Activated CD8-positive, alpha-beta memory T cell treated with anti-CD3 and anti-CD28 coated beads, Interleukin-2, amount 50 U/mL, for 24 hours (primary cell): ENCODE measurements at regions not wholly inside any gene's neighbourhood (a gene's known extent, or its start where the extent isn't known, plus 50 kb on each side); places are given as distances from the start of the nearest gene placed in this dataset.

Source experiments
- DNase-seq: peaks from one replicate; pipeline ENCODE4 v3.0.0-alpha.2; 2020; ENCODE audit errors: extremely low read depth

GRCh38 chr3:40992023-40992422 lies 207.3 kb upstream of the CTNNB1 start:
- DNase-seq = no peak

- no peak for DNase-seq
These were observed 204.7 kb upstream of the CTNNB1 start for GRCh38 chr3:40994611-40995010.

GRCh38 chr3:40995271-40995670 lies 204.0 kb upstream of the CTNNB1 start:
- no peak for DNase-seq

GRCh38 chr3:40996382-40996781 lies 202.9 kb upstream of the CTNNB1 start:
- DNase-seq = no peak

GRCh38 chr3:40996827-40997710 lies 202.2 kb upstream of the CTNNB1 start:
- no peak for DNase-seq

- no peak for DNase-seq
These were observed 201.4 kb upstream of the CTNNB1 start for GRCh38 chr3:40997711-40998519.

- DNase-seq = no peak
These were observed 199.6 kb upstream of the CTNNB1 start for GRCh38 chr3:40999682-41000081.

- no peak for DNase-seq
These were observed 198.8 kb upstream of the CTNNB1 start for GRCh38 chr3:41000471-41000870.

GRCh38 chr3:41001556-41001955 lies 197.7 kb upstream of the CTNNB1 start:
- DNase-seq = no peak

- DNase-seq = no peak
These were observed 197.2 kb upstream of the CTNNB1 start for GRCh38 chr3:41002104-41002503.

- DNase-seq = no peak
These were observed 191.9 kb upstream of the CTNNB1 start for GRCh38 chr3:41007399-41007798.

GRCh38 chr3:41011854-41012253 lies 187.5 kb upstream of the CTNNB1 start:
- no peak for DNase-seq

- DNase-seq = no peak
These were observed 180.4 kb upstream of the CTNNB1 start for GRCh38 chr3:41018855-41019254.

- DNase-seq = no peak
These were observed 175.1 kb upstream of the CTNNB1 start for GRCh38 chr3:41024031-41024836.

- DNase-seq = no peak
These were observed 172.7 kb upstream of the CTNNB1 start for GRCh38 chr3:41026394-41027177.

- no peak for DNase-seq
These were observed 169.9 kb upstream of the CTNNB1 start for GRCh38 chr3:41029356-41029755.

GRCh38 chr3:41030220-41030619 lies 169.1 kb upstream of the CTNNB1 start:
- DNase-seq = no peak

- DNase-seq = no peak
These were observed 167.9 kb upstream of the CTNNB1 start for GRCh38 chr3:41031401-41031800.

GRCh38 chr3:41033956-41034519 lies 165.3 kb upstream of the CTNNB1 start:
- no peak for DNase-seq

GRCh38 chr3:41035456-41036022 lies 163.8 kb upstream of the CTNNB1 start:
- DNase-seq = no peak
